Colonic mucosa (tissue), 4 donors: ENCODE measurements at regions not wholly inside any gene's neighbourhood (a gene's known extent, or its start where the extent isn't known, plus 50 kb on each side); places are given as distances from the start of the nearest gene placed in this dataset.
"Not testable (repeated sequence)": the region's sequence is repeated elsewhere in the genome, so short reads cannot be mapped to it uniquely, and the experiment has no call there.

ENCODE experiments used
- DNase-seq: peaks from one replicate; pipeline ENCODE4 v3.0.0-alpha.2; 2020
- H3K27ac ChIP-seq: fragments of 200-600 bp; one replicate; pipeline ENCODE4 v1.8.0; 2021
- H3K27me3 ChIP-seq: fragments of 200-600 bp; one replicate; pipeline ENCODE4 v1.8.0; 2021
- H3K36me3 ChIP-seq: fragments of 200-600 bp; one replicate; pipeline ENCODE4 v1.8.0; 2021
- H3K4me1 ChIP-seq: fragments of 200-600 bp; one replicate; pipeline ENCODE4 v1.8.0; 2021; ENCODE audit warnings: mild to moderate bottlenecking
- H3K4me3 ChIP-seq: fragments of 200-600 bp; one replicate; pipeline ENCODE4 v1.8.0; 2021
- H3K9ac ChIP-seq, 2 donors: one replicate each; pipeline ENCODE4 v1.7.0; 2013; ENCODE audit warnings: control low read depth in 2 of 2, low read depth in 2 of 2, low read length in 2 of 2
- H3K9me3 ChIP-seq: fragments of 200-600 bp; one replicate; pipeline ENCODE4 v1.8.0; 2021
- intact Hi-C: fragments of 100-400 bp; cut with DNase I; formaldehyde crosslinking; loops from one replicate; pipeline ENCODE4 v1.14.1; 2022
- TF ChIP-seq, protein P1 (sequence below): fragments of 200-600 bp; IDR thresholded peaks from one replicate; pipeline ENCODE4 v1.8.0; 2022; ENCODE audit warnings: antibody characterized with exemption, mild to moderate bottlenecking
- donor health status: healthy.
- donor health status: DM: no; HTN: no; CAD: no.
- donor health status: DM: no; HTN: no; CAD: no.

DNA sequence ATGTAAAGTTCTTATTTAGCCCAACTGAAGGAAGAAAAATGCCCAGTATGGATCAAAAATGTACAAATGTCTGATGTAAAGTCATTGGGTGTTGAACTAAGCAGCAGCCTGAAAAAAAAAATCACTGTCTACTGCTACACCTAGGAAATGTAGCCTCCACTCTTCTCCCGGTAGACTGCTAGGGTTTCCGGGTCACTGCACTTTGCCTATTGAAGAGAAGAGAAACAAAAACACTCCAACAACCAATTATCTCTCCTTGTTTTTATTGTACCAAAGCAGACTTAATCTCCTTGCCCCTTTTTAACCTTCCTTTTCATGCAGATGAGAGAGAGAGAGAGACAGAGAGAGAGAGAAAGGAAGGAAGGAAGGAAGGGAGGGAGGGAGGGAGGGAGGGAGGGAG, 140.2 kb upstream of the SETMAR start:
- Histone ChIP-seq H3K27ac (no peak overlapping the region), H3K4me1 (no peaks in the 10 kb centered on the region), H3K4me3 (no peak overlapping the region), H3K27me3 (no peaks in the 10 kb centered on the region), H3K9me3 (no peaks in the 10 kb centered on the region), H3K9ac (no peak overlapping the region), H3K36me3 (no peaks in the 10 kb centered on the region)
- no peak for DNase-seq
- intact Hi-C loops: no loop called here
- TF ChIP-seq, protein P1, sequence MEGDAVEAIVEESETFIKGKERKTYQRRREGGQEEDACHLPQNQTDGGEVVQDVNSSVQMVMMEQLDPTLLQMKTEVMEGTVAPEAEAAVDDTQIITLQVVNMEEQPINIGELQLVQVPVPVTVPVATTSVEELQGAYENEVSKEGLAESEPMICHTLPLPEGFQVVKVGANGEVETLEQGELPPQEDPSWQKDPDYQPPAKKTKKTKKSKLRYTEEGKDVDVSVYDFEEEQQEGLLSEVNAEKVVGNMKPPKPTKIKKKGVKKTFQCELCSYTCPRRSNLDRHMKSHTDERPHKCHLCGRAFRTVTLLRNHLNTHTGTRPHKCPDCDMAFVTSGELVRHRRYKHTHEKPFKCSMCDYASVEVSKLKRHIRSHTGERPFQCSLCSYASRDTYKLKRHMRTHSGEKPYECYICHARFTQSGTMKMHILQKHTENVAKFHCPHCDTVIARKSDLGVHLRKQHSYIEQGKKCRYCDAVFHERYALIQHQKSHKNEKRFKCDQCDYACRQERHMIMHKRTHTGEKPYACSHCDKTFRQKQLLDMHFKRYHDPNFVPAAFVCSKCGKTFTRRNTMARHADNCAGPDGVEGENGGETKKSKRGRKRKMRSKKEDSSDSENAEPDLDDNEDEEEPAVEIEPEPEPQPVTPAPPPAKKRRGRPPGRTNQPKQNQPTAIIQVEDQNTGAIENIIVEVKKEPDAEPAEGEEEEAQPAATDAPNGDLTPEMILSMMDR: no peak

DNA sequence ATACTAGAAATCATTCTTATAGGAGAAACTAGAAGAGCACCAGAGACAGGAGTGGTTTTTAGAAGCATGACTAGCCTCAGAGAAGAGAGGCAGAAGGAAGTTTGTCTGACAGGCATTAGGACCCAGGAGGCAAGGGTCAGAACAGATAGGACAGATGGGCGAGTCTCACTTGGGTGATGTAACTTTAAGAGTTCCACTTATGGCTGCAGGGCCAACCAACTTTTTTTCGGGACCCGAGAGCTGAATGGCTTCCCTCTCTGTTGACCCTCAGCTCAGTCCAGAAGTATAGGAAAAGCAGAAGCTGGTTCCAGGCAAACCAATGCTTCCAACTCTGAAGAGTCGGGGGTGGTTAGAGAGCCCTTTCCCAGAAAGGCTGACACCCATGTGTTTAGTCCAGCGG, 136.6 kb upstream of the SETMAR start:
- Histone ChIP-seq H3K4me1 (no peaks in the 10 kb centered on the region), H3K9me3 (no peaks in the 10 kb centered on the region), H3K4me3 (no peak overlapping the region), H3K27ac (no peak overlapping the region), H3K36me3 (no peaks in the 10 kb centered on the region), H3K27me3 (no peaks in the 10 kb centered on the region), H3K9ac (no peak overlapping the region)
- DNase-seq: no peak
- TF ChIP-seq, protein P1: no peak
- intact Hi-C loops: no loop called here

DNA sequence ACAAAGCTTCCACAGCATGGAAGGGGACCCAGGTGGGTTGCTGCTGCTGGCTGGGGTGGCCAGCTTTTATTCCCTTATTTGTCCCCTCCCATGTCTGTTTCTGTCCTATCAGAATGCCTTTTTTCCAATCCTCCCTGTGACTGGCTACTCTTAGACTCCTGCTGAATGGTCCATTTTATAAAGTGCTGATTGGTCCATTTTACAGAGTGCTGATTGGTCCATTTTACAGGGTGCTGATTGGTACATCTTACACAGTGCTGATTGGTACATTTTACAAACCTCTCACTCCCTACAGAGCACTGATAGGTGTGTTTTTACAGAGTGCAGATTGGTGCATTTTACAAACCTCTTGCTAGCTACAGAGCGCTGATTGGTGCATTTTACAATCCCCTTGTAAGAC, 135.9 kb upstream of the SETMAR start:
- H3K27ac ChIP-seq, H3K4me1 ChIP-seq, H3K9me3 ChIP-seq, H3K27me3 ChIP-seq, intact Hi-C loops, DNase-seq, H3K4me3 ChIP-seq, H3K9ac ChIP-seq, H3K36me3 ChIP-seq: not testable (repeated sequence)

DNA sequence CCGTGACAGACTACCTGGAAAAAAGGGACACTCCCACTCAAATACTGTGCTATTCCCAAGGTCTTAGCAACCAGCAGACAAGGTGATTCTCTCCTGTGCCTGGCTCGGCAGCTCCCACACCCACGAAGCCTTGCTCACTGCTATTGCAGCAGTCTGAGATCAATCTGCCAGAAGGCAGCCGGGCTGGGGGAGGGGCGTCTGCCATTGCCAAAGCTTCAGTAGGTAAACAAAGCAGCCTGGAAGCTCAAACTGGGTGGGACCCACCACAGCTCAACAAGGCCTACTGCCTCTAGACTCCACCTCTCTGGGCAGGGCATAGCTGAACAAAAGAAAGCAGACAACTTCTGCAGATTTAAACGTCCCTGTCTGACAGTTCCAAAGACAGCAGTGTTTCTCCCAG, 128.4 kb upstream of the SETMAR start:
- Histone ChIP-seq H3K4me3 (no peak overlapping the region), H3K9ac (no peak overlapping the region), H3K36me3 (no peaks in the 10 kb centered on the region), H3K9me3 (no peaks in the 10 kb centered on the region), H3K27ac (no peak overlapping the region), H3K27me3 (no peaks in the 10 kb centered on the region), H3K4me1 (no peaks in the 10 kb centered on the region)
- TF ChIP-seq, protein P1: no peak
- intact Hi-C loops: no loop called here
- DNase-seq: peak; percentile 16

DNA sequence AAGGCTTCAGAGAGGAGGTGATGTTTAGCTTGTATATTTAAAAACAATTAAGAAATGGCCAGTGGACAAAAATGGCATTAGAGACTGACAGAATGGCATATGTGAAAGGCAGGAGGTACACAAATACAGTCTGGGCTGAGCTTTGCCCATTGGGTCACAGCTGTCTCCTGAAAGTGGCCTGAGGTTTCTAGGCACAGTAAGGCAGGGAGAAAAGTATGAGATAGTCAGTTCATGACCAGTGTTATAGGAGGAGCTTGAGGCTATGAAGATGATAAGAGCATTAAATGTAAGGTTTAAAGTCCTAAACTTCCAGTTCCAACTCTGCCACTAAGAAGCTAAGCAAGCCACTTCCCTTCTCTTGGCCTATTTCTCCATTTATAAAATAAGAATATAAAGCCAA, 111.2 kb upstream of the SETMAR start:
- TF ChIP-seq, protein P1: no peak
- no peak overlapping the region for H3K9ac ChIP-seq
- intact Hi-C loops: no loop called here

DNA sequence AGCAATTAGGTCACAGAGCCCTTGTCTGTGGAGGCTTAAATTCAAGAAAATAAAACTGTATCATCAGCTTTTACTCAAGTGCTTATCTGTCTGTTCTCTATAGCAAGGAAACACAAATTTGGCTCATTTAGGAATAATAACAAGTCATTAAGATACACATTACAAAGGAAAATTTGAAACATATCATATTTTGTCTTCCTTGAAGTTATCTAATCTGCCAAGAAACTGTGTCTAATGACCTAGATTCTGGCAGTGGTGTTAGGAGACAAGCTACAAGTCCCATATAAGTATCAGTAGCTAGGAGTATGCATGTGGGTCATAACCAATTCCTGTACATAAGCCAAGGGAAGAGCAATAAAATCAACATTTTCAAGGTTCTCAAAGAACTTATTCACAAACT, 108.2 kb upstream of the SETMAR start:
- H3K36me3 ChIP-seq: no peaks in the 10 kb centered on the region
- H3K27me3 ChIP-seq: no peaks in the 10 kb centered on the region
- no peak overlapping the region for H3K27ac ChIP-seq
- no peaks in the 10 kb centered on the region for H3K9me3 ChIP-seq
- intact Hi-C loops: no loop called here
- no peak overlapping the region for H3K4me3 ChIP-seq
- no peak for DNase-seq
- no peaks in the 10 kb centered on the region for H3K4me1 ChIP-seq
- TF ChIP-seq, protein P1: no peak
- H3K9ac ChIP-seq: no peak overlapping the region

More for the DNA sequence above, 111.2 kb upstream of the SETMAR start:
- no peaks in the 10 kb centered on the region for H3K4me1 ChIP-seq
- no peaks in the 10 kb centered on the region for H3K27me3 ChIP-seq
- no peak overlapping the region for H3K27ac ChIP-seq
- H3K9me3 ChIP-seq: no peaks in the 10 kb centered on the region
- H3K4me3 ChIP-seq: no peak overlapping the region
- no peak for DNase-seq
- H3K36me3 ChIP-seq: no peaks in the 10 kb centered on the region
